GM18520 (cell line): ENCODE measurements at regions not wholly inside any gene's neighbourhood (a gene's known extent, or its start where the extent isn't known, plus 50 kb on each side); places are given as distances from the start of the nearest gene placed in this dataset.
"Not testable (repeated sequence)": the region's sequence is repeated elsewhere in the genome, so short reads cannot be mapped to it uniquely, and the experiment has no call there.

Source experiments
- ATAC-seq: cut with Tn5 transposase; IDR thresholded peaks from one replicate; pipeline ENCODE4 v1.9.1; 2021; ENCODE audit not compliant: unreplicated experiment

- ATAC-seq = no peak
Observed at GRCh38 chr7:80082213-80082612, 52.4 kb upstream of the GNAI1 start.

GRCh38 chr7:80078886-80079285 lies 55.7 kb upstream of the GNAI1 start:
- ATAC-seq = no peak

- no peak for ATAC-seq
Observed at GRCh38 chr7:80078159-80078731, 56.4 kb upstream of the GNAI1 start.

DNA sequence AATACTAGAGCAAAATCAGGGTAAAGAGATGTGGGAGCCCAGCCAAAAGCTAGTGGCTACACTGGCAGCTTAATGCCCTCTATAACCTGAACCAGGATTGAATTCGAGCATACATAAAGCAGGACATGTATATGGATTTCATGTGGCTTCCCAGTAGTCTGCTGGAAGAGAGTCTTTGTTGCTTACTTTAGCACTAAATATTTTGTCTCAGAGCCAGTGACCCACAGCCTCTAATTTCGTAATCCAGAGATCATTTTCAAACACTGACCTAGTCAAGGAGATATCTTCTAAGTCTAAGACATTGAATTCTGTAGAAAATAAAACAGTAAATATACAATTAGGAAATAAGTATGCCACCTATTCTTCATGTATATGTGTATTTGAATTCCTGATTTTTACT lies 64.2 kb upstream of the GNAI1 start:
- no peak for ATAC-seq

DNA sequence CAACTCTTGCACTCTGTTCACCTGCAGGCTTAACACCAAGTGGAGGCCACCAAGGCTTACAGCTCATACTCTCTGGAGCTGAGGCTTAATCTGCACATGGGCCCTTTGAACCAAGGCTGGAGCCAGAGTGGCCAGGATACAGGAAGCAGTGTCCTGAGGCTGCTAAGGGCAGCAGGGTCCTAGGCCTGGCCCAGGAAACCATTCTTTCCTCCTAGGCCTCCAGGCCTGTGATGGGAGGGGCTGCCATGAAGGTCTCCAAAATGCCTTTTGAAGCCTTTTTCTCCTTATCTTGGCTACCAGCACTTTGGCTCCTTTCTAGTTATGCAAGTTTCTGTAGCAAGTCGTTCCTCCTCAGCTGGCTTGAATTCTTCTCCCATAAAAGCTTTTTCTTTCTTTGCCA lies 68.0 kb upstream of the GNAI1 start:
- ATAC-seq = no peak

DNA sequence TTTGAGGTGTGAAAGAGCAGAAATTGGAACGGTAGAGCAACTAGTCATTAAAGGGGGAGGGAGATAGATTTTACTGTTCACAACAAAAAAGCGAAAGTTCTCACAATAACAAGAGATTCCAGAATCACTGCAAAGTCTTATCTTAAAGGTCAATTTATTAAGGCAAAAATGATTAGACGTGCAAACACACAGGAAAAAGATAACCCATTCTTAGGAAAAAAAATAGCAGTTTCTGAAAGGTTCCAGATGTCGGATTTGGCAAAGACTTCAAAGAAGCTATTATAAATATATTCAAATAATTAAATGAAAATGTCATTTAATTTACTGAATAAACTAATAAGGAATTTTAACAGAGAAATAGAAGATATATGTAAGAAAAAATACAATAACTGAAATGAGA lies 70.8 kb upstream of the GNAI1 start:
- no peak for ATAC-seq

- no peak for ATAC-seq
Observed at GRCh38 chr7:80060218-80060806, 74.3 kb upstream of the GNAI1 start.

GRCh38 chr7:80057488-80057887 lies 77.1 kb upstream of the GNAI1 start:
- ATAC-seq = no peak

- no peak for ATAC-seq
Observed at GRCh38 chr7:80054356-80054755, 80.3 kb upstream of the GNAI1 start.

GRCh38 chr7:80053124-80053523 lies 81.5 kb upstream of the GNAI1 start:
- no peak for ATAC-seq

DNA sequence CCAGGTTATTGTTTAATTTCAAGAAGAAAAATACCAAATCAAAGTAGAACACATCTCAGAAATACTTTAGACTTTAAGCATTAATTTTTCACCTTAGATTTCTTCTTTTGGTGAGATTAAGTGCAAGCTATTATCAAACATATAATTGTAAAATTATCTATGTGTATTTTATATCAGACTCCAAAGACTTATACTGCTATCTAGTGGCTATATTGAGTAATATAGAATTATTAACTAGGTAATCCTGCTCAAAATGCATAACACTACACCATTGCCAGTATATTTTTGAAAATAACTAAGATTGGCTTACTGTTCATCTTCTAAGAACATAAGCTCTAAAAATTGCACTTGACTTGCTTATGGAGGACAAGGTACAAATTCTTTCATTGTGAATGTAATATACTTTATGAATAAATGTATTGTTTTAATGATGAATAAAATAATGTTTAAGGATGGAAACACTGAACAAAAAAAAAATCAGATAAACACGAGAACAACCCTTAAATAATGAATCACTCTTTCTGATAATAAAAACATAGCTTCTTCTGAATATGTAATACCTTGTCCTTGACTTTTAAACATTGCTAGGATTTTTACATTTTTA lies 86.7 kb upstream of the GNAI1 start:
- no peak for ATAC-seq

- ATAC-seq = no peak
Observed at GRCh38 chr7:80047032-80047431, 87.6 kb upstream of the GNAI1 start.

DNA sequence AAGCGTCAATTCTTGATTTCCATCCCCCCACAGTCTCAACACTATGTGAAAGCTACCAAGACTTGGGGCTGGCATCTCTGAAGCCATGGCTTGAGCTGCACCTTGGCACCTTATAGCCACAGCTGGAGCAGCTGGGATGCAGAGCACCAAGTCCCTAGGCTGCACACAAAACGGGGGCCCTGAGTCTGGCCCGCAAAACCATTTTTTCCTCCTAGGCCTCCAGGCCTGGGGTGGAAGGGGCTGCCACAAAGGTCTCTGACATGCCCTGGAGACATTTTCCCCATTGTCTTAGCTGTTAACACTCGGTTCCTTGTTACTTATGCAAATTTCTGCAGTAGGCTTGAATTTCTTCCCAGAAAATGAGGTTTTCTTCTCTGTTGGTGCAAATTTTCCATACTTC lies 89.8 kb upstream of the GNAI1 start:
- no peak for ATAC-seq

DNA sequence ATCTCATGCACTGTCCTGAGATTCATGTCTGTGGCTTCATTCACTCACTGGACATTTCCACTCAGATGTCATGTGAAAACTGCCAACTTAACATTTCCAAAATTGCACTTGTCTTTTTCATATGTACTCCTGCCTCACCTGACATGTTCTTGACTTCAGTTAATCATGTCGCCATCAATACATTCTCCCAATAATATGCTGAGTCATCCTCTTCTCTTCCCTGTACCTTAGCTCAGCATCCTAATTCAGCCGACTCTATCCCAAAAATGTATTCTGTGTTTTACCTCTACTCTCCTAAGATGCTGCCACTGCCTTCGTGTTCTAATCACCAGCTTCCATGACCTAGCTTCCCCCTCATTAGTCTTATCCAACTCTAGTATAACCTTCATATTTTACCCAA lies 93.9 kb upstream of the GNAI1 start:
- ATAC-seq = no peak

- no peak for ATAC-seq
Observed at GRCh38 chr7:80040335-80040734, 94.3 kb upstream of the GNAI1 start.

GRCh38 chr7:80039251-80039884 lies 95.3 kb upstream of the GNAI1 start:
- ATAC-seq = no peak

DNA sequence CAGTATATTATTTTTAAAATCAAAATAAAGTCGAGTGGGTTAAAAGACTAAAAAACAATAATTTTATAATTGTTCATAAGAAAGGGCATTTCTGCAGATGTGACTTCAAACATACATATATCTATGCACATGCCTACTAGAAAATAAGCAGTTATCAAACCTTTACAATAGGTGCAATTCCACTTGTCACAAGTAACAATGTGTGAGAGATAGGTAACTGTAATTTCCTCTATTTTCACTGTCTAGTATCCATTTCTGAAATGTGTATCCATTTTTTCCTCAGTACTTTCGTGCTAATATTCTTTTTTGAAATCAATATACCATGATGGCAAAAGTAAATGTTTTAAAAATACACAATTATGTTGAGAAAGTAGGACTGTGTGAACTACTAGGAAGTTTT lies 96.9 kb upstream of the GNAI1 start:
- ATAC-seq = no peak

DNA sequence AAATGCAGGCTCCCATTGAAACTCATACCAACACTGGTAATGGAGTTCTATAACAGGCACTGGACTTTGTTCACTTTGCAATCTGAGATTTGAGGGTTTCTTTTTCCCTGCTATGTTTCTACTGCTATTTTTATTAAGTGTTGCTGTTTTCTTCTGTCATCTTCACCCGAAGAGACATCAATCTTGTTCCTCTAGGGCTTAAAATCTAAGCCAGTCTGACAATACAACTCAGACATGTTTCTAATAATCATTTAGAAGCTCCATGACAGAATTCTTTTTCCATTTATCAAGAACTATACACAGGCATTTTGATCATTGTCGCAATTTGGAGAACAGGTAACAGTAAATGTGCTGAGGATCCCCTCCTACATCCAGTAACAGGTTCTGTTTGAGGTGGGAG lies 98.5 kb upstream of the GNAI1 start:
- no peak for ATAC-seq

DNA sequence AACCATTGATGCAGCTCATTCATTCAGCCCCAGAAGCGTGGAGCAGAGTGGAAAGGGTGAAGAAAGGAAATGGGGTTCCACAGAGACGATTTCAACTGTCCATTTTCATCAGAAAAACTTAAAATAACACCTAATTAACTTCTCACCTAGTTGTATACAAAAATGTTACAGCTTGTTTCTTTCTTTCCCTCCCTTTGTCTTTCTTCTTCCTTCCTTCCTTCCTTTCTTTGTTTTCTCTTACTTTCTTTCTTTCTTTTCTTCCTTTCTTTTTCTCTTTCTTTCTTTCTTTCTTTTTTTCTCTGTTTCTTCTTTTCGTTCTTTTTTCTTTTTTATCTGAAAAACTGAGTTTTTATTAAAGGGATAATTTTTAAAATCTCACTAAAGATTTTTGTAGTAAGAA lies 105.9 kb upstream of the GNAI1 start:
- no peak for ATAC-seq

- no peak for ATAC-seq
Observed at GRCh38 chr7:80027611-80028173, 106.9 kb upstream of the GNAI1 start.

DNA sequence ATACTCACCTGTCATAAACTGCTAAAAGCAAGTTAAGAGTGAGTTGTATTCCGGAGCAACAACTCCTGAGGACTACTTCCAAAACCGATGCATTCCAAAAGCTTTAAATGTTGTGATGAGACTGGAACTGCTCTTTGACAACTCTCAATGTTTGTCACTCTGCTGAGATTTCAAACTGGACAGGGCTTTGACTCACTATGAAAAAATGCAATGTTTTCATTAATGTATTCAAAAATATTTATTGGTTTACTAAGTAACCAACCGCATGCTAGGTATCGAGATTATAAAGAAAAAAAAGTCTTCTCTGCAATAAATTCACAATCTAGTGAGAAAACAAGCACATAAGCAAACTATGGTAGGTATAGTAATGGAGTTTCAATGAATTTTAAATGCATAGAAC lies 107.9 kb upstream of the GNAI1 start:
- no peak for ATAC-seq

DNA sequence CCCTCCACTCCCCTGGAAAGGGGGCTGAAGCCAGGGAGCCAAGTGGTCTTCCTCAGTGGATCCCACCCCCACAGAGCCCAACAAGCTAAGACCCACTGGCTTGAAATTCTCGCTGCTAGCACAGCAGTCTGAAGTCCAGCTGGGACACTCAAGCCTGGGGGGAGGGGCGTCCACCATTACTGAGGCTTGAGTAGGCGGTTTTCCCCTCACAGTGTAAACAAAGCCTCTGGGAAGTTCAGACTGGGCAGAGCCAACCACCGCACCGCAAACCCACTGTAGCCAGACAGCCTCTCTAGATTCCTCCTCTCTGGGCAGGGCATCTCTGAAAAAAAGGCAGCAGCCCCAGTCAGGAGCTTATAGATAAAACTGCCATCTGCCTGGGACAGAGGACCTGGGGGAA lies 114.4 kb upstream of the GNAI1 start:
- ATAC-seq = not testable (repeated sequence)
